Left hindlimb (tissue), 1 donor: ENCODE measurements at regions not wholly inside any gene's neighbourhood (a gene's known extent, or its start where the extent isn't known, plus 50 kb on each side); places are given as distances from the start of the nearest gene placed in this dataset.
"Not testable (repeated sequence)": the region's sequence is repeated elsewhere in the genome, so short reads cannot be mapped to it uniquely, and the experiment has no call there.

Source experiments
- DNase-seq: peaks from one replicate; pipeline ENCODE4 v3.0.0-alpha.2; 2018

GRCh38 chr18:76307293-76307690 lies 187.8 kb downstream of the ZNF516 start:
- DNase-seq = no peak

GRCh38 chr18:76306685-76307292 lies 188.3 kb downstream of the ZNF516 start:
- DNase-seq = no peak

- DNase-seq = no peak
Measured at GRCh38 chr18:76285866-76286265, 209.2 kb downstream of the ZNF516 start.

GRCh38 chr18:76281565-76281964 lies 213.5 kb downstream of the ZNF516 start:
- DNase-seq = no peak

- no peak for DNase-seq
Measured at GRCh38 chr18:76277801-76278200, 217.2 kb downstream of the ZNF516 start.

GRCh38 chr18:76275727-76276313 lies 219.2 kb downstream of the ZNF516 start:
- DNase-seq = no peak

- no peak for DNase-seq
Measured at GRCh38 chr18:76274468-76275289, 220.4 kb downstream of the ZNF516 start.

GRCh38 chr18:76273956-76274355 lies 221.1 kb downstream of the ZNF516 start:
- no peak for DNase-seq

- DNase-seq = no peak
Measured at GRCh38 chr18:76273036-76273545, 222.0 kb downstream of the ZNF516 start.

- not testable (repeated sequence) for DNase-seq
Measured at GRCh38 chr18:76267423-76267822, 227.6 kb downstream of the ZNF516 start.

- no peak for DNase-seq
Measured at GRCh38 chr18:76266236-76266991, 228.6 kb downstream of the ZNF516 start.

GRCh38 chr18:76265497-76266235 lies 229.4 kb downstream of the ZNF516 start:
- DNase-seq = no peak

- DNase-seq = no peak
Measured at GRCh38 chr18:76264876-76265250, 230.2 kb downstream of the ZNF516 start.

GRCh38 chr18:76264198-76264875 lies 230.7 kb downstream of the ZNF516 start:
- no peak for DNase-seq

- no peak for DNase-seq
Measured at GRCh38 chr18:76263046-76264005, 231.7 kb downstream of the ZNF516 start.

- DNase-seq = no peak
Measured at GRCh38 chr18:76260941-76261472, 234.0 kb downstream of the ZNF516 start.

GRCh38 chr18:76259711-76260110 lies 235.3 kb downstream of the ZNF516 start:
- DNase-seq = no peak

GRCh38 chr18:76259096-76259495 lies 235.9 kb downstream of the ZNF516 start:
- DNase-seq = no peak

GRCh38 chr18:76258209-76258608 lies 236.8 kb downstream of the ZNF516 start:
- no peak for DNase-seq

GRCh38 chr18:76255070-76255683 lies 239.9 kb downstream of the ZNF516 start:
- no peak for DNase-seq
